ENCODE measurements at regions not wholly inside any gene's neighbourhood (a gene's known extent, or its start where the extent isn't known, plus 50 kb on each side); places are given as distances from the start of the nearest gene placed in this dataset.

DNA sequence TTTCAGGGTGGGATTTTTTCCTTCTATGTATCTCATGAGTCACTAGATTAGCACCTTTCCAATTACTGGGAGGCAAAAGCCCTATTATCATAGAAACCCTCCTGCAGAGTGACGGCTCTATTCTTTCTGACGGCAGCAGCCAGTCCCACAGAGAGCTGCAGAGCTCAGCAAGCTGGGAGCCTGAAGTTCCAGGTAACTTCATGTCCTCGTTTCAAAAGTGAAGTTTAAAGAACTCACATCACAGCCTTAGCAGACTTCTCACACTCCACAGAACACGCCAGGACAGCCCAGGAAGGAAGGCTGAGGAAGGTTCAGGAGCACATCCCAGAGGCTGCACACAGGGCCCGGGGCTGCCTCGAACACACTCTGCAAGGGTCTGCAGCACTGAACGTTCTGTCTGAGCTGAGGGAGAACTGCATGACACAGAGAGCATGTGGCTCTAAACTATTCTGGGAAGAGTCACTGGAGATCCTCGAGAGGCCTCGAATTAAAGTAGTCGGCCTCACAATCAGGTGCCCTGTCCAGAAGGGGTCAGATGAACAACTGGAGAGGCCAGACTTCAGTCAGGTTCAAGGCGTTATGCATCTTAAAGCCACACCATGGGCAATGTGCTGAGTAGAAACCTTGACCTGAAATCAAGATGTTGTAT lies 104.2 kb upstream of the DRD2 start:
- no peak for DNase-seq

DNA sequence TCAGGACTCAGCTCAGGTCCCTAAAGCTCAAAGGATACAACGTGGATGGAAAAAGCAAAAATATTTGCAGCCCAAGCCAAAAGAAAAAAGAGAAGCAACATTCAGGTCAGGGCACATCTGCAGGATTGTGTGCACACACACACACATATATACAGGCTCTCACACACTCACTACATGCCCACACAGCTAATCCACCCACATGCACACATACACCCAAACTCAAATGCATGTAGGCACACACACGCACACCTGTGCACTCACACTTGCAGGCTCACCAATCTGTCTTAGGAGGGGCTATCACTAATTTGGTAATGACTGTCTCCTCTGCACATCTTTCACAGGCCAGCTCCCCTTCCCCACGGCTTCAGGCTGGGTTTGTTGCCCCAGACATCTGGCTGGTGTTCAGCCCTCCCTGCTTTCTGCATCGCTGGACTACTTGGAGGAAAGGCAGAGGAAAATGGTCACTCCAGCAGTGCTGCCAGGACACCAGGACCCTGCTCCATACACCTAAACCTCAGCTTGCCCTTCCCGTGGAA lies 103.6 kb upstream of the DRD2 start:
- DNase-seq: no peak

DNA sequence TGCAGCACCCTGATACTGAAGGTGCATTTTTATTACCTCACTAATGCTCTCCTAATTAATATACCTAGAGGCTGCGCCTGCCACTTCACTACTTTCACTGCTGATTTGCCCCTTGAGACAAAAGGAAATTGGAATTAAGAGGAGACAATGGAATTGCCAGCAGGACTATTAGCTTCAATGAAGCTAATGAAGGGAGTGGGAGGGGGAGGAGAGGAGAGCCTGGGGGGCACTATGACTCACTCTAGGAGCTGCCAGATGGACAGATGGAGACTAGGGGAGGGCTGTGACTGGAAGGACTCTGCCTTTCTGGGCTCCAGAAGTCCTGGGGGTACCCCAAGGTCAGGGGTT lies 102.8 kb upstream of the DRD2 start:
- no peak for DNase-seq

DNA sequence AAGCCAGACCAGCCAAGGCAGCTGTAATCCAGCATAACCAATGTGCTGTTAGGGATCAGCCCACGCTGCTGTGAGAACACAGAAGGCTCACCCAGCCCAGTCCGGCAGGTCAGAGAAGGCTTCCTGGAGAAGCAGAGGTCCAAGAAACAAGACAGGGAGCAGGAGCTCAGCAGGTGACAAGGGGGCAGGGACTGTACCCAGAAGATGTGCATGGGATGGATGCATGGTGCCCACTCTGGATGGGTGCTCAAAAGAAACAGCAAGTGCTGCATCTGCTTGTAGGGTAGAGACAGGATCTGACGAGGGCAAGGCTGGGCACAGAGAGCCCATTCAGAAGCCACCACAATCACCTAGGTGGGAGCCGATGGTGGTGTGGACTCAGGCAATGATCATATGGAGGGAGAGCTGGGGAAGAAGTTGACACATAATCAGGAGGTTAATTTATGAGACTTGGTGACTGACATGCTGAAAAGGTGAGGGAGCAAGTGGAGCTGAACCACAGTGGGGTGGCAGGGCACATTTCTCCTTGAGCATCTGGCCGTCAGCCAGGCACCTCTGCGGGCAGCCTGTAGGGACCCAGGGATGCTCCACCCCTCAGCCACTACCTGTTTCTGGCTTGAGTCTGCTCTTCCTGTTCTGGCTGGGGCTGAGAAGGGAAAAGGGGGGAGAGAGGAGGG lies 102.3 kb upstream of the DRD2 start:
- DNase-seq: no peak

DNA sequence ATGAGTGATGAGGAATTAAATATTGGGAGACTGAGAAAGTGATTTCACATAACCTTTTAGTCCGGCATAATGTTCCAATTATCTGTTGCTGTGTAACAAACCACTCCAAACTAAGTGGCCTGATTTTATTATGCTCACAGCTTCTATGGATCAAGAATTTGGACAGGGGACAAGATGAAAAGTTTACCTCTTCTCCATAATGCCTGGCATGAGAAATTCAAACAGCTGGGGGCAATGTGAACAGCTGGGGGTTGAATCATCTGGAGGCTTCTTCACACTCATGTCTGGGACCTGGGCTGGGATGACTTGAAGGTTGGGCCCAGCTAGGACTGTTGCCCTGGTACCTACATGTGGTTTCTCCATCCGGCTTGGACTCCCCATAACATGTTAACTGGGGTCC lies 99.4 kb upstream of the DRD2 start:
- no peak for DNase-seq

DNA sequence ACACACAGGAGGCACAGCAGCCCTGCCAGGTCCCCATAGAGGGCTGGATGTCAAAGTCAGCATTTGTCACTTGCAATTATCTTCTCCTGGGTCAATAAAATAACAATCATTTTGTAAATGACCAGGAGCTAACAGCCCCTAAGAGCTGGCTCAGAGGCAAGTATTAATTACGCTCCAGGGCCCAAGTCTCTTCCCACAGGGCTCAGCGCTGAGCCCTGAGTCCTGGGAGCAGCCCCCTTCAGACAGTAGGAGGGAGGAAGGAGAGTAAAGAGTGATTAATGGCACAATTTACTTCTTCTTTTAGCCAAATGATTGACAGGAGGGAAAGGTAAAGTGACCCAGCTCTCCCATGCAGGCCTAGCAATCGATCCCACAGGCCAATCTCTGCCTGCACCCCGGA lies 99.0 kb upstream of the DRD2 start:
- no peak for DNase-seq

DNA sequence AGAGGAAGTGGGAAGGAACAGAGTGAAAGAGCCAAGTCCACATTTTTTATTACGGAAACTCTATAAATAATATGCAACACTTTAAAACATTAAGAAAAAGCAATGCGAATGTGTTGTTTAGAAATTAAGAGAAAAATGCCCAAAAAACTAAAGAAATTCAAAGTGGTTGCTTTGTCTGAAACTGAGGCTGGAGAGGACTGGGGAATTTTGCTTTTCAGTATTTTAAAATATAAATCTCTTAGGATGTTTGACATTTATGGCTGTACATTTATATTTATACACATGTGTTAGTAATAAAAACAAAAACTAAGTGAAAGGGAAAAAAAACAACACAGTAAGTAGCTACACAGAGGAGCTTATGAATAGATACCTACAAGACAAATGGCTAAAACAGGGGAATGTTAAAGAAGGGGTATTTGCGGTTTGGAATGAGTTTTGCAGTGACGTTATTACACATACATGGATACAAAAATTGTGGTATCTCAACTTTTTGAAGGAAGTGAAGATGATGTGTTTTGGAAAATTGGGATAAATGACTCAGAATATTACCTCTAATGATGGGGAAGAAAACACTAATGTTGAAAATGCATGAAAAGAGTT lies 97.0 kb upstream of the DRD2 start:
- no peak for DNase-seq

DNA sequence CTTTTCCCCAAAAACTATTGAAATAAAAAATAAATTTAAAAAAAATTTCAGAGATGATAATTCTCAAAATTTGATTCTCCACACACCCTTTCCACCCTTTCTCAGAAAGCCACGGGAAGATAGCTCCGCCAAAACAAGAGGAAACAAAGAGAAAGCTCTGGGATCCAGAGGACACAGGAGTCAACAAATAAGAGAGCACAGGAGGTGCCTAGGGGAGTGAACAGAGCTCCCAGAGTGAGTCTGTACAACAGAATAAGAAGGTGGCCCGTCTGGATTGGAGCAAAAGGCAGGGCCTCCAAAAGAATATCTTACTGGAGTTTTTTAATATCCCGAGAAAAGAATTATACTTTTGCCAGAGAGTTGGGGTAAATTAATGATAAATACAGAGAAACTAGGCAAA lies 96.3 kb upstream of the DRD2 start:
- no peak for DNase-seq

DNA sequence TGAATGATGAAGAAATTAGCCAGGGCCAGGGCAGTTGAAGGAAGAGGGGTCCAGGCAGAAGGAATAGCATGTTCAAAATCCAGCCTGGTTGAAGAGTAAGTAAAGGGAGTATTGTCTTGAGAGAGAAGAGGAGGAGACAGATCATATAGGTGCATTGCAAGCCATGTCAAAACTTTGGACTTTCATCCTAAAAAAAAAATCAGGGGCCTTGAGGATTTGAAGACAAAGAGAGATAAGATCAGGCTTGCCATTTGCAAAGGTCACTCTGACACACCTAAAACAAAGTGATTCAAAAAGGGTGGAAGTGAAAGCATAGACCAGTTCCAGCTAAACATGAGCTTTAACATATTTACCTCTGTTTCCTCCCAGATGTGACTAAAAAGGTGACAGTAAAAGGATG lies 95.7 kb upstream of the DRD2 start:
- DNase-seq: no peak

DNA sequence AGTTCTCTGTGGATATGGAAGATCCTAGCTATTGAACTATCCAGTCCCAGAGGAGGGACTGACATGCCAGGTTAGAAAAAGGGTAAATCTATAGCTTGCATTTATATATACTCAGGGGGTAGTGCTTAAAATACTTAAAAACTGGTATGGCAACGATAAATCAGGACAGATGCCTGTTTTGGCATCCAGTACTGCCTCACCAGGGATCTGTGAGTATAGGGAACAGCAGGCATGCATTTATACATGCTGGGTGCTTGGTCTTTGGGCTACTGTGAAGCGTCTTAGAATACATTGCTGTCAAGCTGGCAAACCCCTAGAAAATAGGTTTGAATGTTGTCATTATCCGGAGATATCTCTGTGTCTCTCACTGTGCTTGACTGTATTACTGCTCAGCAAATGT lies 94.2 kb upstream of the DRD2 start:
- DNase-seq: no peak

DNA sequence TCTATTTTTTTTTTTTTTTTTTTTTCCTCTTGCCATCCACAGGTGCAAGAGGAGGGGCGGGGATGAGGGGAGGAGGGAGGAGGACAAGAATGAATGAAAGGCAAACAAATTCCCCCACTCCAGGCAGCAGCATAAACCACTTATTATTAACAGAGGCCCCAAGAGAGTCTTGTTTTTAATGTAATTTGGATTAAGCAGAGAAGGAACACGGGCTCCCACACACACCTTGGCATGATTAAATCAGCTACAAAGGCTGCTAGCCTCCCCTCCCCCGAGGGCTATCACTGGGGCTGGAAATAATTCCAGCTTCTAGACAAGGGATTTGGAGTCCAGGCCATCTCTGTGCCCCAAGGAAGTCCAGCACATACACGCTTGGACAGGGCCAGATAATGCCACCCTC lies 93.4 kb upstream of the DRD2 start:
- DNase-seq: no peak

DNA sequence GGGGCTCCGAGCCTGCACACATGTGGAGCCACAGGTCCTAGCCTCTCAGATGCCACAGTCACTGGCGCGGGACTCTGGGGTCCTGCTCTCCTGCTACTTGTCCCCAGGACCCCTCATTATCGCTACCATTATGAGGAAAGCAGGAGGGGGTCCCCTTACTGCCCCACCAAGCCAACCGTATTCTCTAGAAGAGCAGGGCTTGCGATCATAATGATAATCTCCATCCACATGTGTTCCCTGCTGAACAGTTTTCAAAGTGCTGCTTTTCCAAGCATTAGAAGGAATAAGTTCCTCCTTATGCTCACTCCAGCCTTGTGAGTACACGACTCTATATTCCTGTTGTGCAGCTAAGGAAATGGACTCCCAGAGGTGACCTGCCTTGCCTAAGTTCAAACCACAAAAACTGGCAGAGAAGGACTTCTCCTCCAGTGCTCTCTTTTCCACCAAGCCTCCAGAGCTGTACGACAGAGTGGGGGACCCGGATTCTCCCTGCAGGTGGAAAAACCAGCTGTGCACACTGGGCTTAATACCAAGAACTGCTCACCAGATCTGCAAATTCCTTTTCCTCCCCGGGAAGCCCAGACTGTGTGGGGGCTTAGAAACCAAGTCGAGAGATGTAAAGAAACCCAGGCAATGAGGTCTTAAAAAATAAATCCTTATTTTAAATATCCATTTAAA lies 92.8 kb upstream of the DRD2 start:
- DNase-seq: no peak

DNA sequence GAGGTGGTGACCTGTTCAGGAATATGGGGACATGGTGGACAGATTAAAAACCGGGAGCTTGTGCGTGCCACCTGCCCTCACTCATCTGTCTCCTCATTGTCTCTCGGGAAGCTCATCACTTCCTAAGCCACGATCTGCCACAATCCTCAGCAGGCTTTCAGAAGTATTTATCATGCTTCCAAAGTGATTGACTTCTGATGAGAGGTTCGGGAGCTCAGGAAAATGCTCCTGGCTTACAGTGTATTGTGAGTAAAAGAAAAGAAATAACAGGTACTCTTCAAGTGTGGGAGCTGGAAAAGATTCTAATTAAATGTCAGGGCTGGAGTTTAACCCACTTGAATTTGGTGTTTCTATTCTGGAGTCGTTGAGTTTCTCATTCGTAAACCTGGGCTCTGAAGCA lies 91.9 kb upstream of the DRD2 start:
- DNase-seq: no peak

DNA sequence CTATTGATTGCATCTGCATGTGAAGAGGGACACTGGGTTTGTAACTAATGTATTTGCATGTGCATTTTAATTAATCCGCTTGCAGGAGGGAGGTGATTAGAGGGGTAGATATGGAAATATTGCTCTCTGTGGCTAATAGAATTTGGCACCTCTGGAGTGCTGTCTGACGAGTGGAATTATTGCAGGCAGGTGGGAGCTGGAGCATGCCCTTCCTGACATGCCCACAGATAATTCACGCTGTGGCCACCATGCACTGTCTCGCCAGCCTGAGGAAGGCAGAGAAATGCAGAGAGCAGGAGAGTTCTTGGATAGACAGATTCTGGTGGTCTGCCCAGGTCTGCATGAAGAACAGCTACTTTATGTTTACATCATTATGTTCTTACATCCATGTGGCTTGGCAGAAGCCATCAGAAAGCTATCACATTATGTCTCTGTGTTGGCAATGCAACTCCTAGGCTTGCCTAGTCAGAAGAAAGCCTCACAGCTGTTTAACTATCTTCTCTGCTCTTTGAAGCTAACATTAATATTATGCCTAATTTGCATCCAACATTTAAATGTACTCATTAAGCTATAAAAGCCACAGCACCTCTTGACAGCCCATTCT lies 89.4 kb upstream of the DRD2 start:
- DNase-seq: no peak

DNA sequence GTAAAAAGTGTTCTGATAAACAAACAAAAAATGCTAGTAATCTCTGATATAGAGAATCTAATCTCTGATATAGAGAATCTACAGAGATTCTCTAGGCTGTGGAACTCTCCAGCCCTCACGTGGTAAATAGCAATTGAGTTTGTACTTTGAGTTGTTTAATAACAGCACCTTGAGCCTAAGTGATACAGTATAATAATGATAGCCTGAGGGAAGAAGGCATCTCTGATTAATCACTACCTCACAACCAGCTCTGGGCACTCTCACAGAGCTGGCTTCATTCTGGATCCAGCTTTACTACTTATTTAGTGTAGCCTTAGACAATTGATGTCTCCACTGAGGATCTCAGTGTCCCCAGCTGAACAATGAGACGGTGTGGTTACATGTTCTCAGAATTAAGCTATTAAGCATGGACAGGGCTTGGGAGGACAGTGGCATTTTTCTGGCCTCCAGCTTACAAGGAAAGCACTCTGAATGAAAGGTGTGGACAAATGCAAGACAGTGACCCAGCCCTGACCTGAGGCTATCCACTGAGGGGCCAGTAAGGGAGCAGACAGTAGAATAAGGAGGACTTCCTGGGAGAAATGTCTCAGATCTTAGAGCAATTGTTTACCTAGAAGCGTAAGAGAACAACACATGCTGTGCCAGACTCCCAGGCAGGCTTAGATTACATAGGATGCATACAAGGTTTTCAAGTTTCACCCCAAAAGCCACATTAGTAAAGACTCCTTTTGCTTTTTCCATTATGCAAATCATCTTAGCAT lies 88.7 kb upstream of the DRD2 start:
- DNase-seq: no peak

DNA sequence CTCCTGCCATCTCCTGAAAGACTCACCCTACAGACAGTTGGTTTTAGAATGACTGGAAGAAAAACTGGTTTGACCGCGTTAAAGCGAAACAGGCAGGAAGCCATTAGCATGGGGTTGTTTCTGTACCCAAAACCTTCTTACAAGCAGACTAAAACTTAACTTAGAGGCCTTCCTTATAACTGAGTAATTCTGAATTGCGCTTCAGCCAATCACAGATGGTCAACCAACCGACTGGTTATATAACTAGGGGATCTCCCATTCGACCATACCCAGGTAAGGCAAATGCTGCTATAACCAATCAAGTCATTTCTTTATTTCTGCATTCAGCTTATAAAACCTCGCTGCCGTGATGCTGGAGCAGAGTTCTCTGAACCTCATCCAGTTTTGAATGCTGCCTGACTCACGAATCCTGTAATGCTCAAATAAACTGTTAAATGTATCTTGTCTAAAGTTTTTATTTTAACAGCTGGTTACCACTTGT lies 87.8 kb upstream of the DRD2 start:
- no peak for DNase-seq

DNA sequence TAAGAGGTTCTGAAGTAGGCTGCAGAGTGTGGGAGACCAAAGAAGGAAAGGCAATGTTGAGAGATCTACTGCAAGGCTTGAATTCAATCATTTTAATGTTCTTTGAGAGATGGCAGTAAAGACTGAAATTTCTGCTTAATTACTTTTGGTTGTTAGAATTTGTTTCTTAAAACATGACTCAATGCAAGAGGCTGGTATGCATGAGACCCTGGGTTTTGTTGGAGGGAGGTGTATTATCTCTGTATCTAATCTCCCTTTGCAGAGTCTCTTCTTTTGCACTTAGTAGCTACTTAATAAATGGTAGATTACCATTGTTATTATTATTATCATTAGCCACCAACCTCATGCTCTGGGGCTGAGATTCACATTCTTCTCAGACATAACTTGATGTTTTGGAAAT lies 87.4 kb upstream of the DRD2 start:
- no peak for DNase-seq

DNA sequence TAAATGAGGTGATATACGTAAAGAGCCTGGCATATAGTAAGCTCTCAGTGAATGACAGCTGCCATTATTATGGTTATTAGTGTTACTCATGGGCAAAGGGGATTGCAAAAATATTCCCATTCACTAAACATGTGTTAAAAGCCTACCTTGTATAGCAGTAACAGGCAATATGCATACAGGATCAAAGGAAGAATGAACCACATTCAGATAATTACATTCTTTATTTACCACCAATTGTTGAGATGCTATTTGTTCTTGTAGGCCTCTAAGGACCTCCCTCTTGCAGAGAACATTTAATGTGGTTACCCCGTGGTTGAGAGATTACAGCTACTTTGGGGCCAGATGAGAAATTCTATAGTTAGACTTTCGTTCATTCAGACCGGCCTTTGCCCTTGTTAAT lies 82.7 kb upstream of the DRD2 start:
- no peak for DNase-seq

DNA sequence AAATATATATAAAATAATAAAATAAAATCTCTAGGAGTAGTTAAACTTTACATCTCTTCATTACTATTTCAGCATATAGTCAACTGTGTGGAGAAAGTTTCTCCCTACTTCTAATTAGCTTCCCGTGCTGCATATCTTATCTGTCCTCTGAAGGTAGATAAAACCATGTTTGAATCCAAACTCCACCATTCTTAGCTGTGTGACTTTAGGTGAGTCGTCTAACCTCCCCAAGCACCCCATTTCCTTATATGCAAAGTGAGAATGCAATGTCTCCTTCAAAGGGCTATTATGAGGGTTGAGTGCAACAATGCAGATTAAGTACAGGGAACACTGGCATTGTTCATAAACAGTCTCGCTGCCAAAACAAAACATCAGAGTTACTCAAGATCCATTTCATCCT lies 80.8 kb upstream of the DRD2 start:
- no peak for DNase-seq

DNA sequence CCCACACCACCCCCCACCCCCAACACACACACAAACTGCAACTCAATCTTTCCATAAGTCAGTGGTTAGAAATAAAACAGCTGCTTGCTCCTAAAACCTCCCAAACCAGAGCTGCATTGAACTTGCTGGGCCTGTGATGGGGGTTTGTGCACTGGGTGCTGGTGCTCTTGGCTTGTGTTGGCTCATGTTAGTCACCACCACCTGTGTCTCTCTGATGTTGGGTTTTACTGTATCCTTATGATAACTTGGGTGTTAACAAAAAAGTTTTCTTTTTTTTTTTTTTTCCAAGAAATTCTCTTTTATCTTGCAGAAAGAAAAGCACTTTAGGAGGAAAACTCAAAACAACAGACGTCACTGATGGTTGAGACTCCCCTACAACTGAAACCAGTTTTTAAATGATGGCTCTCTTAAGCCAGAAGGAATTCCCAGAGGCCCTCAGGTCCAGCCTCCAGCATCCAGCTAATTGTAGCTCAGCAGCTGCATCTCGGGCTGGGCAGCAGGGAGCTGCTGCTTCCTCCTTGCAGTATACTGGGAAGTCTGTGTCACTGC lies 79.9 kb upstream of the DRD2 start:
- DNase-seq: no peak

DNA sequence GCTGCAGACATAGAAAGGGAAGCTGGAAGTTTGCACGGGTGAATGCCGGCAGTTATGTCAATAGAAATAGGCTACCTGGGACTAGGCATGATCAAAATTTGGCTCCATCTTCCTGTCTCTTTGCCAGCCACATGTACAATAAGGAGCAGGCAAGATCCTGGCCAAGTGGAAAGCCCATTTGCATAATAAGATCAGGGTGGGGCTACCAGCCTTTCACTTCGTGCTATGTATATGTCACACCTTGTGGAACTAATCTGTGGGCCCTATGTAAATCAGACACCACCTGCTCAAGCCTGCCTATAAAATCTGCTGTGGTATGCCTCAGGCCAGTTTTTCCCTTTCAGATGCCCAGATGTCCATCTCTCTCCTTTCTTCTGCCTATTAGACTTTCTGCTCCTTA lies 79.3 kb upstream of the DRD2 start:
- no peak for DNase-seq

DNA sequence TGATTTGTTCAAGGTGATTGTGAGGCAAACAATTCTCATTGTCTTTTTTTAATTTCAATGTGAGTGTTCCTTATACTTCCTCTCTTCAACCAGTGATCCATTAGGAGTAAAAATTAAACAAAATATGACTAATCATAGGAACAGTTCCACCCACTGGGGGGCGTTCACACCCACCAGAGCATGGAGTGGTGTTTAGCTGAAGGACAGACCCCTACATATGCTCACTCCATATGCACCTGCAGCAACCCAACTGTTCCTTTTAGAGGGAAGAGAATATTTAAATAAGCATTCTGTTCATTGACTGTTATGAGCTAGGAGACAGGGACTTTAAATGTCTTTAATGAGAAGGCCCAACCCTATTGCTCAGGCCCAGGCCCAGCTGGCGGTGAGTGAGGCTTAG lies 78.7 kb upstream of the DRD2 start:
- no peak for DNase-seq

All from activated CD4-positive, CD25-positive, alpha-beta regulatory T cell (primary cell).